Duodenal mucosa (tissue), 2 donors: ENCODE measurements at regions not wholly inside any gene's neighbourhood (a gene's known extent, or its start where the extent isn't known, plus 50 kb on each side); places are given as distances from the start of the nearest gene placed in this dataset.

Source experiments
- H3K27ac ChIP-seq: one replicate; pipeline ENCODE4 v1.7.0; 2013; ENCODE audit warnings: low read depth, low read length
- H3K27me3 ChIP-seq, 2 donors: one replicate each; pipeline ENCODE4 v1.7.0; 2013; ENCODE audit warnings: low read length in 2 of 2, control low read depth in 1 of 2; ENCODE audit not compliant: insufficient read depth in 2 of 2, control insufficient read depth in 1 of 2
- H3K36me3 ChIP-seq, 2 donors: one replicate each; pipeline ENCODE4 v1.7.0; 2013; ENCODE audit warnings: low read length in 2 of 2, control low read depth in 1 of 2; ENCODE audit not compliant: insufficient read depth in 2 of 2, control insufficient read depth in 1 of 2
- H3K4me1 ChIP-seq, 2 donors: one replicate each; pipeline ENCODE4 v1.7.0; 2013; ENCODE audit warnings: low read length in 2 of 2, control low read depth in 1 of 2; ENCODE audit not compliant: insufficient read depth in 2 of 2, control insufficient read depth in 1 of 2
- H3K4me3 ChIP-seq, 2 donors: one replicate each; pipeline ENCODE4 v1.7.0; 2013; ENCODE audit warnings: low read length in 2 of 2, low read depth in 1 of 2
- H3K9ac ChIP-seq, 2 donors: one replicate each; pipeline ENCODE4 v1.7.0; 2013; ENCODE audit warnings: low read length in 2 of 2, low read depth in 1 of 2
- H3K9me3 ChIP-seq, 2 donors: one replicate each; pipeline ENCODE4 v1.7.0; 2013; ENCODE audit warnings: low read length in 2 of 2, control low read depth in 1 of 2; ENCODE audit not compliant: control insufficient read depth in 1 of 2

- Histone ChIP-seq H3K4me1 (no peaks in the 10 kb centered on the region), H3K36me3 (no peaks in the 10 kb centered on the region), H3K27me3 (no peaks in the 10 kb centered on the region), H3K4me3 (no peak overlapping the region), H3K9ac (no peak overlapping the region), H3K9me3 (peaks cover 0 to 3% of the 10 kb centered on the region in 2 donors), H3K27ac (no peak overlapping the region)
These were observed 300.0 kb downstream of the BARHL2 start for GRCh38 chr1:90417126-90417525.

GRCh38 chr1:90414201-90414600, 302.9 kb downstream of the BARHL2 start:
- H3K9ac ChIP-seq: no peak overlapping the region
- no peak overlapping the region for H3K27ac ChIP-seq
- H3K9me3 ChIP-seq: no peaks in the 10 kb centered on the region
- no peaks in the 10 kb centered on the region for H3K36me3 ChIP-seq
- H3K27me3 ChIP-seq: no peaks in the 10 kb centered on the region
- no peaks in the 10 kb centered on the region for H3K4me1 ChIP-seq
- no peak overlapping the region for H3K4me3 ChIP-seq

- Histone ChIP-seq H3K27me3 (no peaks in the 10 kb centered on the region), H3K9me3 (no peaks in the 10 kb centered on the region), H3K9ac (no peak overlapping the region), H3K36me3 (no peaks in the 10 kb centered on the region), H3K4me1 (no peaks in the 10 kb centered on the region), H3K4me3 (no peak overlapping the region), H3K27ac (no peak overlapping the region)
These were observed 303.6 kb downstream of the BARHL2 start for GRCh38 chr1:90413519-90413918.

DNA sequence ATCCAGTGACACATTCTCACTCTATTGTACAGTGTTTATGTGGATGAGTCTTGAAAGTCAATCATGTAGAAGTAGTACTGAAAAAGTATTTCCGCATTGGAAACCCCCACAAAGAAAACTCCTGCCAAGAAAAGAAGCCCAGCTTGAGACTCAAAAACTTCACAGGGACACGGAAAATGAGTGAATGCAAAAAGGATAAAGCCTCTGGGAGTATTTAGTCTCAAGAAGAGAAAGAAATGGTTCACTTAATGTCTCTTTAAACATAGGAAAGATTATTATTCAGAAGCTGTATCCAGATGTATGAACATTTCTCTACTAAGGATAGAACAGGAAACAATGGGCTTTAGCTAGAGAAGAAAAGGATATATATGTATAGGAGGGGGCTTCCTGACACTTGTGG, 304.5 kb downstream of the BARHL2 start:
- H3K4me3 ChIP-seq: no peak overlapping the region
- no peak overlapping the region for H3K27ac ChIP-seq
- no peaks in the 10 kb centered on the region for H3K4me1 ChIP-seq
- no peak overlapping the region for H3K9ac ChIP-seq
- no peaks in the 10 kb centered on the region for H3K27me3 ChIP-seq
- no peaks in the 10 kb centered on the region for H3K36me3 ChIP-seq
- no peaks in the 10 kb centered on the region for H3K9me3 ChIP-seq

DNA sequence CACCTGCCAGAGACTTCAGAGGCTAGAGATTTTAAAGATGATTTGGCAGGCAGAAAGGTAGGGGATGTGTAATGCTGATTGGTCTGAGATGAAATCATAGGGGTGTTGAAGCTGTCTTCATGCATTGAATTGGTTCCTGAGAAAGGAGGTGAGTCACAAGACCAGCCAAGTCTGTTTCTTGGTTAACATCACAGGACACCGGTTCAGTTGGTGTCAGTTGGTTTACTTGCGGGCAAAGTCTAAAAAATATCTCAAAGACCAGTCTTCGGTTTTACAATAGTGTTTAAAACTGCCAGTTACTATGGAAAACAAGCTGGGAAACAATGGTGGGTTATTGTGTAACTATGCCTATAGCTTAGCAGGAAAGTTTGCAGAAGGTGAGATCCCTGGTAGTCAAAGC, 305.9 kb downstream of the BARHL2 start:
- no peaks in the 10 kb centered on the region for H3K27me3 ChIP-seq
- no peak overlapping the region for H3K4me3 ChIP-seq
- no peak overlapping the region for H3K9ac ChIP-seq
- H3K36me3 ChIP-seq: no peaks in the 10 kb centered on the region
- H3K4me1 ChIP-seq: no peaks in the 10 kb centered on the region
- no peaks in the 10 kb centered on the region for H3K9me3 ChIP-seq
- H3K27ac ChIP-seq: no peak overlapping the region

GRCh38 chr1:90407737-90408136, 309.4 kb downstream of the BARHL2 start:
- Histone ChIP-seq H3K27ac (no peak overlapping the region), H3K4me3 (no peak overlapping the region), H3K9me3 (no peaks in the 10 kb centered on the region), H3K27me3 (no peaks in the 10 kb centered on the region), H3K36me3 (no peaks in the 10 kb centered on the region), H3K9ac (no peak overlapping the region), H3K4me1 (no peaks in the 10 kb centered on the region)

- Histone ChIP-seq H3K9ac (no peak overlapping the region), H3K36me3 (no peaks in the 10 kb centered on the region), H3K4me1 (no peaks in the 10 kb centered on the region), H3K4me3 (no peak overlapping the region), H3K27ac (no peak overlapping the region), H3K9me3 (no peaks in the 10 kb centered on the region), H3K27me3 (no peaks in the 10 kb centered on the region)
These were observed 311.4 kb downstream of the BARHL2 start for GRCh38 chr1:90405726-90406125.

- no peaks in the 10 kb centered on the region for H3K9me3 ChIP-seq
- H3K36me3 ChIP-seq: no peaks in the 10 kb centered on the region
- H3K27me3 ChIP-seq: no peaks in the 10 kb centered on the region
- no peak overlapping the region for H3K4me3 ChIP-seq
- H3K9ac ChIP-seq: no peak overlapping the region
- H3K4me1 ChIP-seq: no peaks in the 10 kb centered on the region
- no peak overlapping the region for H3K27ac ChIP-seq
These were observed 313.9 kb downstream of the BARHL2 start for GRCh38 chr1:90402893-90403849.

DNA sequence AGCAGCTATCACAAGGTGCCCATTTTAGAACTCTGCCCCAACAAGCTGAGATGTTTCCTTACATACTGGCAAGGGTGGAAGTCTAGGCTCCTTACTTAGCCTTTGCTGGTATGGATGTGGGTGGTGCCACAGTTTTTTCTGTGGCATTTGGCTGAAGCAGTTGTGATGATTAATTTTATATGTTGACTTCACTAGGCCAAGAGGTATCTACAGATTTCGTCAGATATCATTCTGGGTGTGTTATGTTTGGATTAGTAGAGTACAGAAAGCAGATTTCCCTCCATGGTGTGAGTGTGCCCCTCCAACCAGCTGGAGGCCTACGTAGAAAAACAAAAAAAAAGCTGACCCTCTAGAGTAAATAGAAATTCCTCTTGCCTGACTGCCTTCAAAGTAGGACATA, 317.0 kb downstream of the BARHL2 start:
- no peak overlapping the region for H3K4me3 ChIP-seq
- H3K4me1 ChIP-seq: no peaks in the 10 kb centered on the region
- H3K9me3 ChIP-seq: no peaks in the 10 kb centered on the region
- no peak overlapping the region for H3K27ac ChIP-seq
- H3K36me3 ChIP-seq: no peaks in the 10 kb centered on the region
- H3K27me3 ChIP-seq: no peaks in the 10 kb centered on the region
- H3K9ac ChIP-seq: no peak overlapping the region

- H3K27ac ChIP-seq: no peak overlapping the region
- no peaks in the 10 kb centered on the region for H3K4me1 ChIP-seq
- no peaks in the 10 kb centered on the region for H3K36me3 ChIP-seq
- no peaks in the 10 kb centered on the region for H3K9me3 ChIP-seq
- no peaks in the 10 kb centered on the region for H3K27me3 ChIP-seq
- no peak overlapping the region for H3K9ac ChIP-seq
- H3K4me3 ChIP-seq: no peak overlapping the region
These were observed 320.2 kb downstream of the BARHL2 start for GRCh38 chr1:90396917-90397316.
